HG02678 (cell line): ENCODE measurements at regions not wholly inside any gene's neighbourhood (a gene's known extent, or its start where the extent isn't known, plus 50 kb on each side); places are given as distances from the start of the nearest gene placed in this dataset.

Experiments used
- ATAC-seq: cut with Tn5 transposase; IDR thresholded peaks from one replicate; pipeline ENCODE4 v1.9.1; 2021; ENCODE audit warnings: mild to moderate bottlenecking, moderate library complexity; ENCODE audit not compliant: unreplicated experiment

DNA sequence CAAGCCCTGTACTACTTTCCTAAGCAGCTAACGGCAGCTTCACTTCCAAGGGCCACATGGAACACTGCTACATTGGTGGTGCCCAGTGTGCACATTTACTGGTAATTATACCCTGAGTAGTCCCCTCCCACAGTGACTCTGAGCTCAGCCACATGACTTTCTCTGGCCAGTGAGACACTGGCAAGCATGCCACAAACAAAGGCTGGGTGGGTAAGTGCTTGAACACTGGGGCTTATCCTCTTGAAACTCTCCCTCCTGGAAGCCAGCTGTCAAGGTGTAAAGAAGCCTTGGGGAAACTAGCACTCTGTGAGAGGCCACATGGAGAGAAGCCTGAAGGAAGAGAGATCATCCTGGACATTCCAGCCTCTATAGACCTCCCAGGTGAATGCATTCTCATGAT, 54.4 kb upstream of the DRD2 start:
- ATAC-seq, result no peak

DNA sequence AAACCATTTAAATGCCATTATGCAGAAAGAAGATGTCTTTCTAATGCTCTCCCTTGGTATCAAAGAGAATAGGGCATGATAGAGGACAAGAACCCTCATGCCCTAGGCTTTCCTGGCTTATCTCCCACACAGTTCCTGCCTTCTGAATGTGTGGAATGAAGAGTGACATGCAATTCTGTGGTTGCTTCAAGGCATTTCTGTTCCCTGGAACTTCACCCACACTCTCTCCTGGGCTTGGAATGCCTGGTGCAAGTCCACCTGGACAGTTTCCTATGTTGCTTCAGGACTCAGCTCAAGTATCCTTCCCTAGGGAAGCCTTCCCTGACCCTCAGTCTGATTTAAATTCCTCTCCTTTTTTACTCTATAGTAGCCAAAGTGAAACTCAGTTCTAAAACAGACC, 53.8 kb upstream of the DRD2 start:
- no peak for ATAC-seq

DNA sequence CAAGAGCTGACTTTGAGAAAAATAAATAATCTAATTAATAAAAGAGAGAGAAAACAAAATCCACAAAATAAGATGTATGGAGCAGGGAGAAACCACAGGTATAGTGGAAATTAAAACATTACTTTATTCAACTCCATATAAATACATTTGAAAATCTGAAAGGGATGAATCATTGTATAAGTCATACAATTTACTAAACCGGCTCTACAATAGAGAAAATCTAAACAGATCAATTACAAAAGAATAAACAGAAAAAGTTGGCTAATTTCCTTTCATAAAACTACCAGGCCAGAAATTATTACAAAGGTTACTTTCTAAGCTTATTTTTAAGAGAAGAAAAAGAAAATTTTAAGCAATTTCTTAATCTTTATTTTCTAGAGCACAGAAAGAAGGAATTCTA, 51.3 kb upstream of the DRD2 start:
- no peak for ATAC-seq
